ENCODE measurements at regions not wholly inside any gene's neighbourhood (a gene's known extent, or its start where the extent isn't known, plus 50 kb on each side); places are given as distances from the start of the nearest gene placed in this dataset.
"Not testable (repeated sequence)": the region's sequence is repeated elsewhere in the genome, so short reads cannot be mapped to it uniquely, and the experiment has no call there.

DNA sequence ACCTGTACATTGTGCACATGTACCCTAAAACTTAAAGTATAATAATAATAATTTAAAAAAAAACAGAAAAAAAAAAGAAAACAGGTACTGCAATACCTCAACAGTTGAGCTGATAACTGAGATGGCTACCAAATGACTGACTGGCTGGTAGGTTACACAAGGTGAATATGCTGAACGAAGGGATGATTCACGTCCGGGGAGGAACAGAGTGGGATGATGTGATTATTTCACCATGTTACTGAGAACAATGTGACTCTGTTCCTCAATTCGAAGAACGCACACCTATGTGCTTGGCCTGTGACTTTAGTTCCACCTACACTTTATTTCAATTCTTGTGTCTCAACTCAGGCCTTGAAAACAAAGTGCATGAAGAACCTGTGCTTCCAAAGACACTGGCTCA is 111.7 kb downstream of the CXXC4 start:
- POLR2A ChIA-PET = no interaction called here
- CTCF ChIA-PET = no interaction called here
- no peaks in the 10 kb centered on the region for H3K4me1 Mint-ChIP-seq (ENCODE audit: low read depth)
- no peak overlapping the region for H3K27ac Mint-ChIP-seq
- ATAC-seq (no peak), DNase-seq (no peak)
- no peaks in the 10 kb centered on the region for H3K36me3 Mint-ChIP-seq (ENCODE audit: low read depth)
- H3K9me3 Mint-ChIP-seq (ENCODE audit: insufficient read depth) = peaks cover 4% of the 10 kb centered on the region
- H3K27me3 Mint-ChIP-seq (ENCODE audit: low read depth) = no peaks in the 10 kb centered on the region
- H3K4me3 Mint-ChIP-seq = no peak overlapping the region

DNA sequence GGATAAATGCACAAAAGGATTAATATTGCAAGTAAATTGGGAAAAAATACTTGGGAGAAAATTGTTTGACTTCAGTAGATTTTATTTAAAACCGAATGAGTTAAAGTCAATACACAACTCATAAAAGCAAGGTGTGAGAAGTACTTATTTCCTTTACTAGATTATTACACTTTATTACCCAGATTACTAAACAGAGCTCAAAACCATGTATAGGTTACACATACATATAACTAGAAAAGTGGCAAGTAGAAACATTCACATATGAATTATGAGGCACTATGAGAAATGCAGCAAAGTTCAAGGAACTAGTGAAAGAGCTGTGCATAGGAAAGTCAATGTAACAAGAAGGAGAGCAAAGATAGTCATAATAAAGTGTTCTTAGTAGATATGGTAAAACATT is 113.0 kb downstream of the CXXC4 start:
- H3K4me1 Mint-ChIP-seq (ENCODE audit: low read depth) = no peaks in the 10 kb centered on the region
- ATAC-seq = no peak
- H3K27me3 Mint-ChIP-seq (ENCODE audit: low read depth) = no peaks in the 10 kb centered on the region
- peaks cover 4% of the 10 kb centered on the region for H3K9me3 Mint-ChIP-seq (ENCODE audit: insufficient read depth)
- no peak for DNase-seq
- no peak overlapping the region for H3K27ac Mint-ChIP-seq
- no peaks in the 10 kb centered on the region for H3K36me3 Mint-ChIP-seq (ENCODE audit: low read depth)
- no peak overlapping the region for H3K4me3 Mint-ChIP-seq
- ChIA-PET CTCF (no interaction called here), POLR2A (no interaction called here)

DNA sequence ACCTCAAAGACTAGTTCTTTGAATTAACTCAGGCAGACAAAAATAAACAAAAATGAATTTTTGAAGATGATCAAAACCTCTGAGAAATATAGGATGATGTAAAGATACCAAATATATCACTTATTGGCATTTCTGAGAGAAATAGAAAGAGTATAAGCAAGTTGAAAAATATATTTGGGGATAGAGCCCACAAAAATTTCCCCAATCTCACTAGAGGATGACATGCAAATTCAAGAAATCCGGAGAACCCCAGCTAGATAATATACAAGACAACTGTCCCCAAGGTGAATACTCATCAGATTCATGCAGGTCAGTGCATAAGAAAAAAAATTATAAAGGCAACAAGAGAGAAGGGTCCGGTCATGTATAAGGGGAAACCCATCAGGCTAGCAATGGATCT is 129.1 kb downstream of the CXXC4 start:
- ChIA-PET POLR2A (no interaction called here), CTCF (no interaction called here)
- Mint-ChIP-seq H3K36me3 (ENCODE audit: low read depth) (no peaks in the 10 kb centered on the region), H3K4me1 (ENCODE audit: low read depth) (no peaks in the 10 kb centered on the region), H3K4me3 (no peak overlapping the region), H3K27ac (no peak overlapping the region), H3K27me3 (ENCODE audit: low read depth) (no peaks in the 10 kb centered on the region), H3K9me3 (ENCODE audit: insufficient read depth) (no peaks in the 10 kb centered on the region)
- DNase-seq (no peak), ATAC-seq (no peak)

DNA sequence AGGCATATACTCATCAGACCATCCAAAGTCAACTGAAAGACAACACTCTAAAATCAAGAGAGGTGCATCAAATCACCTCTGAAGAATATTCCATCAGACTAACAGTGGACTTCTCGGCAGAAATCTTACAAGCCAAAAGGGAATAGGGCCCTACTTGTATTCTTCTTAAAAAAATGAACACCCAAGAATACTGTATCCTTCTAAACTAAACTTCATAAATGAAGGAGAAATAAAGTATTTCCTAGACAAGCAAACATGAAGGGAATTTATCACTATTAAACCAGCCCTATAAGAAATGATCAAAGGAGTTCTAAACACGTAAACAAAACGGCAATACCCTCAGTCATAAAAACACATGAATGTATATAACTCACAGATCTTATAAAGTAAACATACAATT is 141.2 kb downstream of the CXXC4 start:
- Mint-ChIP-seq H3K9me3 (ENCODE audit: insufficient read depth) (peaks cover 33% of the 10 kb centered on the region), H3K4me1 (ENCODE audit: low read depth) (no peaks in the 10 kb centered on the region), H3K36me3 (ENCODE audit: low read depth) (no peaks in the 10 kb centered on the region), H3K27ac (no peak overlapping the region), H3K4me3 (no peak overlapping the region), H3K27me3 (ENCODE audit: low read depth) (no peaks in the 10 kb centered on the region)
- POLR2A ChIA-PET = no interaction called here
- DNase-seq (no peak), ATAC-seq (no peak)
- CTCF ChIA-PET = no interaction called here

DNA sequence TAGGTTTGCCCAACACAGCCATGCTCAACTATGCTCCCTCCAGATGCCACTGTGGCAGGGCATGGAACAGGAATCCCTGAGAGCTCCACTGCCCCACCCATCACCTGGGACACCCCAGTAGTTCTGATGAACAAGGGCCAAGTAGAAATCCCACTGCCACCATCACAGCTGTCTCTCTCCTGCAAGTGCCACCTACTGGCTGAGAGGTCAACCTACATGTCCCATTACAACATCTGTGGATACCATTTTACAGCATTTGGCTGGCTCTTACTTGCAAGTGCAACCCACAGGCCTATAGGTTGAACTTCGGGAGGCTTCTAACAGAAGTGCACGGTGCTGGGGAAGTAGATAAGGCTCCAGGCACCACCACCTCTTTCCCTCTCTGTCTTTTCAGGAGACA is 142.5 kb downstream of the CXXC4 start:
- DNase-seq (no peak), ATAC-seq (no peak)
- H3K9me3 Mint-ChIP-seq (ENCODE audit: insufficient read depth) = peaks cover 33% of the 10 kb centered on the region
- H3K4me1 Mint-ChIP-seq (ENCODE audit: low read depth) = no peaks in the 10 kb centered on the region
- H3K27ac Mint-ChIP-seq = no peak overlapping the region
- H3K36me3 Mint-ChIP-seq (ENCODE audit: low read depth) = no peaks in the 10 kb centered on the region
- no peak overlapping the region for H3K4me3 Mint-ChIP-seq
- ChIA-PET CTCF (no interaction called here), POLR2A (no interaction called here)
- no peaks in the 10 kb centered on the region for H3K27me3 Mint-ChIP-seq (ENCODE audit: low read depth)

DNA sequence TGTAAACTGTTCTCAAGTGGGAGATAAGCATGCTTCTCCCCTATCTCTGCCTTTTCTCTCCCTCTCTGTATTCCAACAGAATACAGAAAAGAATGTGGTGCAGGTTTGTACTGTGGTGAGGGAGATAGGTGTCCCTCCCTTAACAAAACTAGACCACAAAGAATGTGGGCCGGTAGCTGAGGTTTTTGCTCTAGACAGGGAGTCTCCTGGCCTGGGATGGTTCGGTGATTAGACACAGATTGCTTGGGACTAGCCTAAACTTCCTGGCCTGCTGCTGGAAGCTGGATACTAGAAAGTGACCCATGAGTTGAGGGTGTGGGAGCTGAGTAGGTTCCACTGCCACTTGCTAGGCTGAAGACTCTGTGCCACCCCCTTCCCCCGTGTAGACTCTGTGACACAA is 143.0 kb downstream of the CXXC4 start:
- H3K27me3 Mint-ChIP-seq (ENCODE audit: low read depth) = no peaks in the 10 kb centered on the region

DNA sequence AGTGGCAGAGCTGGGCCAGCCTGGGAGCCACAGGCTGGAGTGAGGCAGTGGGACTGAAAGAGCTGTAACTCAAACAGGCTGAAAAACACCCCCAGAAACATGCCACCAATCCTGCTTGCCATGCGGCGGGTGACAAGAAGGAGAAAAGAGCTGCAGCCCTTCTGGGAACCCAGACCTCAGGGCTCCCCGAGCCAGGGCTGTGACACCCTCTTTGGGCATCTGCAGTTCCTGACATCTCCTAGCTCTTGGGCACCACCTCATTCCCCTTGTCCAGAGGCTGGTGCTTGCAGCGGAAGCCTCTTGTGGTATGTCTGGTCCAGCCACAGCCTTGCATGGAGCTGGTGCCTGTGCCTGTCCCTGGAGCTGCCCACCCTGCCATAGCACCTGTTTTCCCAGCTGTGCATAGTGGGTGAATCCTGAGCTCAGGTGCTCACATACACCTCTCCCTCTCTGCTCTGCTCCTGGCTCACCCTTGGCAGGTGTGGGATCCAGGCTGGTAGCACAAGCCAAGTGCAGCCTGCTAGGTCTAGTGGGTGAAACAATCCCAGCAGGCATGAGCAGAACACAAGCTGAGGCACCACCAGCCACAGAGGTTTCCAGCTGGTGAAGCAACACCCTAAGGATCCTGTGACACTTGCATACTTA is 149.0 kb downstream of the CXXC4 start:
- DNase-seq (no peak), ATAC-seq (no peak)
- Mint-ChIP-seq H3K36me3 (ENCODE audit: low read depth) (no peaks in the 10 kb centered on the region), H3K9me3 (ENCODE audit: insufficient read depth) (peaks cover 1% of the 10 kb centered on the region), H3K27me3 (ENCODE audit: low read depth) (no peaks in the 10 kb centered on the region), H3K4me3 (no peak overlapping the region), H3K27ac (no peak overlapping the region), H3K4me1 (ENCODE audit: low read depth) (no peaks in the 10 kb centered on the region)
- CTCF ChIA-PET = no interaction called here
- POLR2A ChIA-PET = no interaction called here

More for the DNA sequence above, 143.0 kb downstream of the CXXC4 start:
- H3K4me1 Mint-ChIP-seq (ENCODE audit: low read depth) = no peaks in the 10 kb centered on the region
- DNase-seq (no peak), ATAC-seq (no peak)
- CTCF ChIA-PET = no interaction called here
- POLR2A ChIA-PET = no interaction called here
- no peak overlapping the region for H3K27ac Mint-ChIP-seq
- peaks cover 33% of the 10 kb centered on the region for H3K9me3 Mint-ChIP-seq (ENCODE audit: insufficient read depth)
- no peaks in the 10 kb centered on the region for H3K36me3 Mint-ChIP-seq (ENCODE audit: low read depth)
- no peak overlapping the region for H3K4me3 Mint-ChIP-seq

DNA sequence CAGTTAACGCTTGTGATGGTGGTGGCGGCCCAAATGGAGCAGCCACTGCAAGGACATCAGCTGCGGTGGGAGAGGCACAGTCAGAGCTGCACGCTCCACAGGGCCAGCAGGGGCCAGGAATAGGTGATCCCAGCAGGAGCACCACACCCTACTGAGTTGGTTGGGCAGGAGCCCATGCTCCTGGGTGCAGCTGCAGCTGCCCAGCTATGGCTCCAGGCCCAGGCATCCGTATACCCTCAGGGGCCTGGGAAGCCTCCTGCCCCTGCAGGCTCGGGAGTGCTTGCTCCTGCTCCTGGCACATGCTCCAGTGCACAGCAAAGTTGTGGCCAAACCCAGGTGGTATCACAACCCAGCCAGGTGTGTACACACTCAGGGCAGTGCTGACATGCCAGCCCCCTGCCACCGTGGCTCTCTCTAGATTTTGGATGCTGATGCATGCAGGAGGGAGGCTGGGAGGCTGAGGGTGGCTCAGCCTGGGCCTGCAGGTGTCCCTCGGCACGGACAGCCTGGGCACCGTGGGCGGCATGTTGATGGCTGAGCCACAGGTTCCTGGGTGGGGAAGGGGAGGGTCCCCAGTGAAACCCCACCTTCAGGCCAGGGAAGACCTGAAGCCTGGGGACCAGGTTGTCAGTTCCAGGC is 150.2 kb downstream of the CXXC4 start:
- Mint-ChIP-seq H3K27ac (no peak overlapping the region), H3K4me1 (ENCODE audit: low read depth) (no peaks in the 10 kb centered on the region), H3K9me3 (ENCODE audit: insufficient read depth) (no peaks in the 10 kb centered on the region), H3K4me3 (no peak overlapping the region), H3K36me3 (ENCODE audit: low read depth) (no peaks in the 10 kb centered on the region), H3K27me3 (ENCODE audit: low read depth) (no peaks in the 10 kb centered on the region)
- ChIA-PET POLR2A (no interaction called here), CTCF (no interaction called here)
- DNase-seq = no peak
- no peak for ATAC-seq

DNA sequence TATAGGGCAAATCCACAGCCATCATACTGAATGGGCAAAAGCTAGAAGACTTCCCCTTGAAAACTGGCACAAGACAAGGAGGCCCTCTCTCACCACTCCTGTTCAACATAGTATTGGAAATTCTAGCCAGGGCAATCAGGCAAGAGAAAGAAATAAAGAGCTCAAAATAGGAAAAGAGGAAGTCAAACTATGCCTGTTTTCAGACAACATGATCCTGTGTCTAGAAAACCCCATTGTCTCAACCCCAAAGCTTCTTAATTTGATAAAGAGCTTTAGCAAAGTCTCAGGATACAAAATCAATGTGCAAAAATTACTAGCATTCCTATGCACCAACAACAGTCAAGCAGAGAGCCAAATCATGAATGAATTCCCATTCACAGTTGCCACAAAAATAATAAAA is 160.3 kb downstream of the CXXC4 start:
- DNase-seq = no peak
- Mint-ChIP-seq H3K9me3 (ENCODE audit: insufficient read depth) (peaks cover 4% of the 10 kb centered on the region), H3K4me3 (no peak overlapping the region), H3K4me1 (ENCODE audit: low read depth) (no peaks in the 10 kb centered on the region), H3K27ac (no peak overlapping the region), H3K36me3 (ENCODE audit: low read depth) (no peaks in the 10 kb centered on the region), H3K27me3 (ENCODE audit: low read depth) (no peaks in the 10 kb centered on the region)
- CTCF ChIA-PET = no interaction called here
- ATAC-seq = no peak
- POLR2A ChIA-PET = no interaction called here

DNA sequence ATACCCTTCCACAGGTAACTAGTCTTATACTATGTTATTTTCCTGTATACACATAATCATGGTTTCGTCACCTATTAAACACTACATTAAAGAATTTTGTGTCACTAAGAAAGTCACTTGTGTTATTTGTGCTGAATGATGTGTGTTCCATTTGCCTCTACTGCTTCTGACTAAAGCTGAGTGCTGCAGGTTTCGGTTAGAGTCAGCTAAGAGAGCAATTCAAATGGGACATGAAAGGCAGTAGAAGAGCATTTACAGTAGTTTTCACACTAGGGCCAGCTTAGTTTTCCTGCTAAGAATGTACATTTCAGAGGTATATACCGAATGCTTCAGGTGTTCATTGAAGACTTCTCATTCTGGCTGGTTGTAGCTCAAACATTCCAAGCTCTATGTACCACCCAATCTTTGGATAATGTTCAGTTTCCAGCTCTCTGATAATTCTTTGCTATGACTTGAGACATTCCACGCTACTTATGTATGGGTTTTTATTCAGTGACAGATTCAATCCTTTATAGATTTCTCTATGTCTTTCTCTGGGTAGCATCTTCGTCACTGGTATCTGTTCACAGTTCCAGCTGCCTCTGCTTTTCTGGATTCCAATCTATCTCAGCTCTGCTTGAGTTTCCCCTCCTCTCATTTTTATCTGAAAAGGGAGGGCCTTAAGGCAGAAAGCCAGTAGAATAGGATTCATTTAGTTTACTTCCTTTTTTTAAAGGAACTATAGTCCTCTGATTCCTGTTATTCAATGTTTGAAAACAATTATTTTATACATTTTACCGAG is 164.4 kb downstream of the CXXC4 start:
- DNase-seq = no peak

DNA sequence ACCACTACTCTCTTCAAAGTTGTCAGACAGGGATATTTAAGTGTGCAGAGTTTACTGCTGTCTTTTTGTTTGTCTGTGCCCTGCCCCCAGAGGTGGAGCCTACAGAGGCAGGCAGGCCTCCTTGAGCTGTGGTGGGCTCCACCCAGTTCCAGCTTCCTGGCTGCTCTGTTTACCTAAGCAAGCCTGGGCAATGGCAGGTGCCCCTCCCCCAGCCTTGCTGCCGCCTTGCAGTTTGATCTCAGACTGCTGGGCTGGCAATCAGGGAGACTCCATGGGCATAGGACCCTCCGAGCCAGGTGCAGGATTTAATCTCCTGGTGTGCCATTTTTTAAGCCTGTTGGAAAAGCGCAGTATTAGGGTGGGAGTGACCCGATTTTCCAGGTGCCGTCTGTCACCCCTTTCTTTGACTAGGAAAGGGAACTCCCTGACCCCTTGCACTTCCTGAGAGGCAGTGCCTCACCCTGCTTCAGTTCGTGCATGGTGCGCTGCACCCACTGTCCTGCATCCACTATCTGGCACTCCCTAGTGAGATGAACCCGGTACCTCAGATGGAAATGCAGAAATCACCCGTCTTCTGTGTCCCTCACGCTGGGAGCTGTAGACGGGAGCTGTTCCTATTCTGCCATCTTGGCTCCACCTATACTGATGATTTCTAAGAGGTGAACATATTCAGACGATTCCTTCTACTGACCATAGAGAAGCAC is 167.6 kb downstream of the CXXC4 start:
- CTCF ChIA-PET; H3K4me3 Mint-ChIP-seq; H3K4me1 Mint-ChIP-seq (ENCODE audit: low read depth); POLR2A ChIA-PET; H3K36me3 Mint-ChIP-seq (ENCODE audit: low read depth); ATAC-seq; H3K9me3 Mint-ChIP-seq (ENCODE audit: insufficient read depth); DNase-seq; H3K27me3 Mint-ChIP-seq (ENCODE audit: low read depth); H3K27ac Mint-ChIP-seq: not testable (repeated sequence)

More for the DNA sequence above, 164.4 kb downstream of the CXXC4 start:
- Mint-ChIP-seq H3K27me3 (ENCODE audit: low read depth) (no peaks in the 10 kb centered on the region), H3K36me3 (ENCODE audit: low read depth) (no peaks in the 10 kb centered on the region), H3K4me1 (ENCODE audit: low read depth) (no peaks in the 10 kb centered on the region), H3K4me3 (no peak overlapping the region), H3K9me3 (ENCODE audit: insufficient read depth) (peaks cover 4% of the 10 kb centered on the region), H3K27ac (no peak overlapping the region)
- CTCF ChIA-PET = no interaction called here
- POLR2A ChIA-PET = no interaction called here
- no peak for ATAC-seq

DNA sequence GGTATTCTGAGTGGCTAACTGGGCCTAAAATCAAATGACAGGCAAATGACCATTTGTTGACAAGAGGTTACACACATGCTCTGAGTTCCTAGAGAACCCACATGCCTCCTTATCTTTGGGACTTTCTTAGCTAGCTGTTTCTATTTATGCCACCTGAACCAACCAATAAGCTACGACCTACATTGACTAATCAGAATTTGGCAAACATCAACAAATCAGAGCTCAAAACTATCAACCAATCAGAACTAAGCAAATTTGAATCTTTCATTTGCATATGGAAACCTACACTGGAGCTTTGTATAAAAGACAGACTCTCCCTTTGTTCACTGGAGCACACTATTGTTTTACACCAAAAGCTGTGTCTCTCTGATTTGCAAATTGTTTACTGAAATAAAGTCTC is 192.0 kb downstream of the CXXC4 start:
- Mint-ChIP-seq H3K9me3 (ENCODE audit: insufficient read depth) (no peaks in the 10 kb centered on the region), H3K4me3 (no peak overlapping the region), H3K4me1 (ENCODE audit: low read depth) (no peaks in the 10 kb centered on the region), H3K36me3 (ENCODE audit: low read depth) (no peaks in the 10 kb centered on the region), H3K27me3 (ENCODE audit: low read depth) (no peaks in the 10 kb centered on the region), H3K27ac (no peak overlapping the region)
- ChIA-PET POLR2A (no interaction called here), CTCF (no interaction called here)
- ATAC-seq = no peak
- no peak for DNase-seq
